ENCODE measurements at regions not wholly inside any gene's neighbourhood (a gene's known extent, or its start where the extent isn't known, plus 50 kb on each side); places are given as distances from the start of the nearest gene placed in this dataset.

DNA sequence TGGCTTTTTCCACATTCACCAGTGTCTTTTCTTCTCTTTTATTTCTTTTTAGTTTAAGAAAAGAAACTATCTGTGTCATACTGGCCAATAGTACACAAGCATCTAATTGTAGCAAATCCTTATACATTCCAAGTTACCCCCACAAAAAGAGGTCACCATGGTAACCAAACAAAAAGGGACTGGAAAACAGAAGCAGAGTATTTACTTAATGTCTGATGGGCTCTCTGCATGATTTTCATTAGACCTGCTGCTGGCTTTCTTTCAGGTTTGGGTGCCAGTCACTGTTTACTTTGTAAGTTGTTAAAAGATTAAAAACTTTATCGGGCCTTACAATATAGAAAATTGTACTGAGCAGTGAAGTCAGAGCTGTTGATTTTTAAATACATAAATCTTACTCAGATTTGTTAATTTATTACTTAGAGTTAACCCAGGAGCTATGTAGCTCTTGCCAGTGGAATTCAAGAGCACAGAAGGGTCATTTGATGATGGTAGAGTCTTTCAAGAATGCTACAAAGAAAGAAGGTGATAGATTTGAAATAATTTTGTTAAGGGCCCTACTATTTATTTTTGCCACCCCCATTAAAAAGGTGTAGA, 123.9 kb downstream of the BRMS1L start:
- no peak for TF ChIP-seq BHLHE40 (IDR thresholded peaks at IDR 0.05; ENCODE audit: low read length)
- TF ChIP-seq NBN (IDR thresholded peaks at IDR 0.05; ENCODE audit: low read depth): no peak
- TF ChIP-seq, protein P1, sequence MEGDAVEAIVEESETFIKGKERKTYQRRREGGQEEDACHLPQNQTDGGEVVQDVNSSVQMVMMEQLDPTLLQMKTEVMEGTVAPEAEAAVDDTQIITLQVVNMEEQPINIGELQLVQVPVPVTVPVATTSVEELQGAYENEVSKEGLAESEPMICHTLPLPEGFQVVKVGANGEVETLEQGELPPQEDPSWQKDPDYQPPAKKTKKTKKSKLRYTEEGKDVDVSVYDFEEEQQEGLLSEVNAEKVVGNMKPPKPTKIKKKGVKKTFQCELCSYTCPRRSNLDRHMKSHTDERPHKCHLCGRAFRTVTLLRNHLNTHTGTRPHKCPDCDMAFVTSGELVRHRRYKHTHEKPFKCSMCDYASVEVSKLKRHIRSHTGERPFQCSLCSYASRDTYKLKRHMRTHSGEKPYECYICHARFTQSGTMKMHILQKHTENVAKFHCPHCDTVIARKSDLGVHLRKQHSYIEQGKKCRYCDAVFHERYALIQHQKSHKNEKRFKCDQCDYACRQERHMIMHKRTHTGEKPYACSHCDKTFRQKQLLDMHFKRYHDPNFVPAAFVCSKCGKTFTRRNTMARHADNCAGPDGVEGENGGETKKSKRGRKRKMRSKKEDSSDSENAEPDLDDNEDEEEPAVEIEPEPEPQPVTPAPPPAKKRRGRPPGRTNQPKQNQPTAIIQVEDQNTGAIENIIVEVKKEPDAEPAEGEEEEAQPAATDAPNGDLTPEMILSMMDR (IDR thresholded peaks at IDR 0.05 in 2 of 3, conservative IDR thresholded peaks at IDR 0.05 in 1 of 3; ENCODE audit: insufficient read depth in 2 of 3, low read depth in 1 of 3, low read length in 3 of 3): no peak
- TF ChIP-seq, protein P2, sequence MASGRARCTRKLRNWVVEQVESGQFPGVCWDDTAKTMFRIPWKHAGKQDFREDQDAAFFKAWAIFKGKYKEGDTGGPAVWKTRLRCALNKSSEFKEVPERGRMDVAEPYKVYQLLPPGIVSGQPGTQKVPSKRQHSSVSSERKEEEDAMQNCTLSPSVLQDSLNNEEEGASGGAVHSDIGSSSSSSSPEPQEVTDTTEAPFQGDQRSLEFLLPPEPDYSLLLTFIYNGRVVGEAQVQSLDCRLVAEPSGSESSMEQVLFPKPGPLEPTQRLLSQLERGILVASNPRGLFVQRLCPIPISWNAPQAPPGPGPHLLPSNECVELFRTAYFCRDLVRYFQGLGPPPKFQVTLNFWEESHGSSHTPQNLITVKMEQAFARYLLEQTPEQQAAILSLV (tag; IDR thresholded peaks at IDR 0.05): no peak
- TF ChIP-seq MAZ (CRISPR knock-in tag; conservative IDR thresholded peaks at IDR 0.05 in 1 of 2, IDR thresholded peaks at IDR 0.05 in 1 of 2): no peak
- TF ChIP-seq, protein P3, sequence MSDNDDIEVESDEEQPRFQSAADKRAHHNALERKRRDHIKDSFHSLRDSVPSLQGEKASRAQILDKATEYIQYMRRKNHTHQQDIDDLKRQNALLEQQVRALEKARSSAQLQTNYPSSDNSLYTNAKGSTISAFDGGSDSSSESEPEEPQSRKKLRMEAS (CRISPR knock-in tag; IDR thresholded peaks at IDR 0.05): no peak
- TF ChIP-seq, protein P4, sequence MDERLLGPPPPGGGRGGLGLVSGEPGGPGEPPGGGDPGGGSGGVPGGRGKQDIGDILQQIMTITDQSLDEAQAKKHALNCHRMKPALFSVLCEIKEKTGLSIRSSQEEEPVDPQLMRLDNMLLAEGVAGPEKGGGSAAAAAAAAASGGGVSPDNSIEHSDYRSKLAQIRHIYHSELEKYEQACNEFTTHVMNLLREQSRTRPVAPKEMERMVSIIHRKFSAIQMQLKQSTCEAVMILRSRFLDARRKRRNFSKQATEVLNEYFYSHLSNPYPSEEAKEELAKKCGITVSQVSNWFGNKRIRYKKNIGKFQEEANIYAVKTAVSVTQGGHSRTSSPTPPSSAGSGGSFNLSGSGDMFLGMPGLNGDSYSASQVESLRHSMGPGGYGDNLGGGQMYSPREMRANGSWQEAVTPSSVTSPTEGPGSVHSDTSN (CRISPR knock-in tag; IDR thresholded peaks at IDR 0.05; ENCODE audit: low read depth): no peak
- TF ChIP-seq, protein P4 (tag; conservative IDR thresholded peaks at IDR 0.05; ENCODE audit: low read depth): no peak
- TF ChIP-seq TCF7 (IDR thresholded peaks at IDR 0.05; ENCODE audit: borderline replicate concordance): no peak
- TF ChIP-seq RUNX1 (IDR thresholded peaks at IDR 0.05; ENCODE audit: low read depth): no peak
- TF ChIP-seq, protein P5, sequence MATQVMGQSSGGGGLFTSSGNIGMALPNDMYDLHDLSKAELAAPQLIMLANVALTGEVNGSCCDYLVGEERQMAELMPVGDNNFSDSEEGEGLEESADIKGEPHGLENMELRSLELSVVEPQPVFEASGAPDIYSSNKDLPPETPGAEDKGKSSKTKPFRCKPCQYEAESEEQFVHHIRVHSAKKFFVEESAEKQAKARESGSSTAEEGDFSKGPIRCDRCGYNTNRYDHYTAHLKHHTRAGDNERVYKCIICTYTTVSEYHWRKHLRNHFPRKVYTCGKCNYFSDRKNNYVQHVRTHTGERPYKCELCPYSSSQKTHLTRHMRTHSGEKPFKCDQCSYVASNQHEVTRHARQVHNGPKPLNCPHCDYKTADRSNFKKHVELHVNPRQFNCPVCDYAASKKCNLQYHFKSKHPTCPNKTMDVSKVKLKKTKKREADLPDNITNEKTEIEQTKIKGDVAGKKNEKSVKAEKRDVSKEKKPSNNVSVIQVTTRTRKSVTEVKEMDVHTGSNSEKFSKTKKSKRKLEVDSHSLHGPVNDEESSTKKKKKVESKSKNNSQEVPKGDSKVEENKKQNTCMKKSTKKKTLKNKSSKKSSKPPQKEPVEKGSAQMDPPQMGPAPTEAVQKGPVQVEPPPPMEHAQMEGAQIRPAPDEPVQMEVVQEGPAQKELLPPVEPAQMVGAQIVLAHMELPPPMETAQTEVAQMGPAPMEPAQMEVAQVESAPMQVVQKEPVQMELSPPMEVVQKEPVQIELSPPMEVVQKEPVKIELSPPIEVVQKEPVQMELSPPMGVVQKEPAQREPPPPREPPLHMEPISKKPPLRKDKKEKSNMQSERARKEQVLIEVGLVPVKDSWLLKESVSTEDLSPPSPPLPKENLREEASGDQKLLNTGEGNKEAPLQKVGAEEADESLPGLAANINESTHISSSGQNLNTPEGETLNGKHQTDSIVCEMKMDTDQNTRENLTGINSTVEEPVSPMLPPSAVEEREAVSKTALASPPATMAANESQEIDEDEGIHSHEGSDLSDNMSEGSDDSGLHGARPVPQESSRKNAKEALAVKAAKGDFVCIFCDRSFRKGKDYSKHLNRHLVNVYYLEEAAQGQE (IDR thresholded peaks at IDR 0.05; ENCODE audit: borderline replicate concordance): no peak
- TF ChIP-seq, protein P5 (CRISPR knock-in tag; IDR thresholded peaks at IDR 0.05; ENCODE audit: low read depth): no peak

All from K562 (cell line).